ENCODE measurements at regions not wholly inside any gene's neighbourhood (a gene's known extent, or its start where the extent isn't known, plus 50 kb on each side); places are given as distances from the start of the nearest gene placed in this dataset.

- peak overlapping the region; percentile 24 for H3K4me3 ChIP-seq (ENCODE audit: severe bottlenecking)
- H3K4me1 ChIP-seq (ENCODE audit: insufficient read depth, poor library complexity, severe bottlenecking), result peaks cover 7% of the 10 kb centered on the region
- H3K27me3 ChIP-seq (ENCODE audit: insufficient read depth, poor library complexity, severe bottlenecking), result no peaks in the 10 kb centered on the region
- H3K36me3 ChIP-seq (ENCODE audit: low read depth), result no peaks in the 10 kb centered on the region
- DNase-seq (ENCODE audit: low spot score) (no peak), ATAC-seq (ENCODE audit: low read depth) (no peak)
- H3K9me3 ChIP-seq (ENCODE audit: severe bottlenecking), result no peaks in the 10 kb centered on the region
- H3K27ac ChIP-seq (ENCODE audit: poor library complexity, severe bottlenecking), result no peak overlapping the region
- no peak for TF ChIP-seq CTCF (IDR thresholded peaks at IDR 0.05; ENCODE audit: poor library complexity, severe bottlenecking)
Measured at GRCh38 chr6:7052443-7053011, 55.2 kb upstream of the RREB1 start.

DNA sequence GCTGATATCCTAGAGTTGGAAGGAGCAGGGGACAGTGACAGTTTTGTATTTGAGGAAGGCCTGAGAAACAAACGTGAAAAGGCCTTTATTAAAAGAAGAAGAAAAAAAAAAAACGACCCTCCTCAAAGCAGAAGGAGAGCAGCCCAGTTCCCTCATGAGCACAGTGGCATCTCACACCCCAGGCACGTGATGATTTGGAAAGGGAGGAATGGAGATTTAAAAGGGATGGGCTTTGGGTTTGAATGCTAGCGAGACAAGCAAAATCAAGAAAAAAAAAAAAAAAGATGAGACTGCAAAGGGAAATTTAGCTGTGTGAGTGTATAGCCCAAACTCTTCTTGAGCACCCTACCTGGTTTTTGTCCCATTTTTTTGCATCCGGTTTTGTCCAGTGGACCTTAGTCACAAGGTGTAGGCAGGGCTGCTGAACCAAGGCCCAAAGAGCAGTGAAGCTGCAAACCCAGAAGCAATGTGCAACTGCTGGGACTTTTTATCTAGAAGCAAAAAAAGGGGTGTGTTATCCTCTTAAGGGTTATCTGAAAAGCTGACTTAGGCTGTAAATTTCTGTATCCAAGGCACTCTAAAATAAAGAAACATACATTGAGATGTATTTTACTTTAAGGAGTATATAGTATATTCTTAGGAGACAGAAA, 54.5 kb upstream of the RREB1 start:
- Histone ChIP-seq H3K4me1 (ENCODE audit: insufficient read depth, poor library complexity, severe bottlenecking) (peaks cover 14% of the 10 kb centered on the region), H3K27me3 (ENCODE audit: insufficient read depth, poor library complexity, severe bottlenecking) (no peaks in the 10 kb centered on the region), H3K9me3 (ENCODE audit: severe bottlenecking) (no peaks in the 10 kb centered on the region), H3K36me3 (ENCODE audit: low read depth) (no peaks in the 10 kb centered on the region), H3K4me3 (ENCODE audit: severe bottlenecking) (no peak overlapping the region), H3K27ac (ENCODE audit: poor library complexity, severe bottlenecking) (no peak overlapping the region)
- DNase-seq (ENCODE audit: low spot score), result no peak
- ATAC-seq (ENCODE audit: low read depth), result no peak
- TF ChIP-seq CTCF (IDR thresholded peaks at IDR 0.05; ENCODE audit: poor library complexity, severe bottlenecking), result no peak

Data from RWPE2 (cell line).